Erythroblast (primary cell): ENCODE measurements at regions not wholly inside any gene's neighbourhood (a gene's known extent, or its start where the extent isn't known, plus 50 kb on each side); places are given as distances from the start of the nearest gene placed in this dataset.

Experiments used
- GATA1 ChIP-seq: IDR thresholded peaks from 2 replicates; pipeline ENCODE4 v1.6.1; 2011; ENCODE audit warnings: low read depth, mild to moderate bottlenecking, control low read depth, low read length, moderate library complexity
- POLR2A ChIP-seq: IDR thresholded peaks from 2 replicates; pipeline ENCODE4 v1.6.1; 2011; ENCODE audit warnings: mild to moderate bottlenecking, low read length

GRCh38 chrX:10051866-10052480 lies 84.8 kb downstream of the CLDN34 start:
- no peak for TF ChIP-seq POLR2A
- TF ChIP-seq GATA1: no peak
